Vagina (tissue), 2 donors: ENCODE measurements at regions not wholly inside any gene's neighbourhood (a gene's known extent, or its start where the extent isn't known, plus 50 kb on each side); places are given as distances from the start of the nearest gene placed in this dataset.

Experiments
- CTCF ChIP-seq, 3 experiments: fragments of 450-650 bp in 2 of 3; fragments of 200-600 bp in 1 of 3; sonication (generic) in 1 of 3; IDR thresholded peaks; one replicate each; pipeline ENCODE4 v1.5.1; 2017 to 2019; ENCODE audit warnings: antibody characterized with exemption in 3 of 3, mild to moderate bottlenecking in 2 of 3, moderate library complexity in 2 of 3
- POLR2A ChIP-seq, 2 donors: fragments of 450-650 bp; IDR thresholded peaks; one replicate each; pipeline ENCODE4 v1.6.1; 2017; ENCODE audit warnings: antibody characterized with exemption in 2 of 2, mild to moderate bottlenecking in 2 of 2, moderate library complexity in 2 of 2
- POLR2AphosphoS5 ChIP-seq, 2 donors: sonication (generic); formaldehyde crosslinking; IDR thresholded peaks; one replicate each; pipeline ENCODE4 v1.9.0; 2017; ENCODE audit warnings: antibody characterized with exemption in 2 of 2, mild to moderate bottlenecking in 2 of 2, low read depth in 1 of 2; ENCODE audit not compliant: insufficient read depth in 1 of 2

DNA sequence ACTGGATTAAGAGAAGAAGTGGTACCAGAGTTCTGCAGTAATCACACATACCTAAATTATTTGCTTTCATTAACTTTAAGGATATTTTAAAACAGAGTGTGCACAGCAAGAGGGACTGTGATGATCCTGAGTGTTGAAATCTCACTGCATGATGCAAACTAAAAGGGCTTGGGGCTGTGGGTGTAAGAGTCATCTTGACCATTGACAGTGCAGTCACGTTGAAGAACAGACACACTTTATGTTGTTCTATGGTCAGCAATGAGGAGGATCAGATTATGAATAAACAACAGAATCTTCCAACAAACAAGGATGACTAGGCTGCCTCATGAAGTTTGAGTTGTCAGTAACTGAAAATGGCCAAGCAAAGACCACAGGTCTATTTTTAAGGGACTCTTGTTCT is 87.2 kb upstream of the GALNT5 start:
- TF ChIP-seq CTCF (IDR thresholded peaks at IDR 0.05), result no peak
- TF ChIP-seq POLR2A (IDR thresholded peaks at IDR 0.05), result no peak
- TF ChIP-seq POLR2AphosphoS5 (IDR thresholded peaks at IDR 0.05; ENCODE audit: insufficient read depth in 1 of 2, low read depth in 1 of 2), result no peak
